DOHH2 (cell line): ENCODE measurements at regions not wholly inside any gene's neighbourhood (a gene's known extent, or its start where the extent isn't known, plus 50 kb on each side); places are given as distances from the start of the nearest gene placed in this dataset.

ENCODE experiments used
- H3F3A ChIP-seq: fragments of 200-600 bp; sonication (generic), shearing (Covaris generic); 2 replicates; pipeline ENCODE4 v1.6.0; 2016; ENCODE audit warnings: antibody characterized with exemption, mild to moderate bottlenecking; ENCODE audit not compliant: control insufficient read depth, insufficient read depth
- H3K27ac ChIP-seq: fragments of 200-600 bp; sonication (generic); 2 replicates; pipeline ENCODE4 v1.5.1; 2014; ENCODE audit warnings: low read depth, mild to moderate bottlenecking, low read length, moderate library complexity
- H3K27me3 ChIP-seq: fragments of 200-600 bp; sonication (generic); 2 replicates; pipeline ENCODE4 v1.6.1; 2014; ENCODE audit warnings: mild to moderate bottlenecking, low read length, mixed read lengths; ENCODE audit not compliant: control insufficient read depth
- H3K36me3 ChIP-seq: fragments of 200-600 bp; sonication (generic); 2 replicates; pipeline ENCODE4 v1.6.1; 2014; ENCODE audit warnings: mild to moderate bottlenecking, low read length, moderate library complexity, mixed read lengths; ENCODE audit not compliant: control insufficient read depth
- H3K4me1 ChIP-seq: fragments of 200-600 bp; sonication (generic); 2 replicates; pipeline ENCODE4 v1.6.1; 2014; ENCODE audit warnings: mild to moderate bottlenecking, low read length, mixed read lengths; ENCODE audit not compliant: control insufficient read depth
- H3K4me2 ChIP-seq: fragments of 200-600 bp; sonication (generic); 2 replicates; pipeline ENCODE4 v1.6.0; 2014; ENCODE audit warnings: mild to moderate bottlenecking, low read length, moderate library complexity
- H3K4me3 ChIP-seq: fragments of 200-600 bp; sonication (generic); 2 replicates; pipeline ENCODE4 v1.5.1; 2014; ENCODE audit warnings: mild to moderate bottlenecking, low read length, mixed read lengths
- H3K79me2 ChIP-seq: fragments of 200-600 bp; sonication (generic); 2 replicates; pipeline ENCODE4 v1.6.1; 2014; ENCODE audit warnings: mild to moderate bottlenecking, low read length, mixed read lengths; ENCODE audit not compliant: control insufficient read depth
- H3K9me2 ChIP-seq: fragments of 200-600 bp; sonication (generic); replicated peaks from 2 replicates; pipeline ENCODE4 v1.6.1; 2014; ENCODE audit warnings: mild to moderate bottlenecking, low read length, mixed read lengths; ENCODE audit not compliant: control insufficient read depth
- H3K9me3 ChIP-seq: fragments of 200-600 bp; sonication (generic); 2 replicates; pipeline ENCODE4 v1.6.1; 2014; ENCODE audit warnings: antibody characterized with exemption, low read length, mixed read lengths; ENCODE audit not compliant: control insufficient read depth, insufficient read depth
- H4K20me1 ChIP-seq: fragments of 200-600 bp; sonication (generic); 2 replicates; pipeline ENCODE4 v1.6.0; 2014; ENCODE audit warnings: low read depth, mild to moderate bottlenecking, antibody characterized with exemption, low read length, moderate library complexity; ENCODE audit not compliant: control insufficient read depth, insufficient read depth
- EZH2phosphoT487 ChIP-seq: fragments of 200-600 bp; sonication (generic); IDR thresholded peaks from 2 replicates; pipeline ENCODE4 v1.6.1; 2017; ENCODE audit warnings: borderline replicate concordance, mild to moderate bottlenecking, antibody characterized with exemption, low read length, moderate library complexity, mixed read lengths
- TF ChIP-seq, protein P1 (sequence below): fragments of 200-600 bp; sonication (generic); IDR thresholded peaks from one replicate; pipeline ENCODE4 v1.5.1; 2014; ENCODE audit warnings: antibody characterized with exemption, mild to moderate bottlenecking, low read depth, low read length; ENCODE audit not compliant: poor library complexity, severe bottlenecking

DNA sequence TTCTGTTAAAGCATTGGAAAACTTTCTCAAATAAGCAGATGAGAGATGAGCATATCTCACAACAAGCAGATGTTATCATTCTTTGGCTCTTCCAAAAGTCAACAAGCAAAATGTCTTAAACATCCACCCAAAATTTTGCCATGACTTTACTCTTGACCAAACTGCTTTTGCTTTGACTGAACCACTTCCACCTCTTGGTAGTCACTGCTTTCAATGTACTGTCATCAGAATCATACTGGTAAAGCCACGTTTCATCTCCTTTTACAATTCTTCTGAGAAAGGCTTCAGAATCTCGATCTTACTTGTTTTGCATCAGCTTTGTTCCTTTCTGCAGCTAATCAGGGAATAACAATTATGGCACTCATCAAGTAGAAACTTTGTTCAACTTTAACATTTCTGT lies 498.5 kb upstream of the GJE1 start:
- H3K27me3 ChIP-seq: no peaks in the 10 kb centered on the region

DNA sequence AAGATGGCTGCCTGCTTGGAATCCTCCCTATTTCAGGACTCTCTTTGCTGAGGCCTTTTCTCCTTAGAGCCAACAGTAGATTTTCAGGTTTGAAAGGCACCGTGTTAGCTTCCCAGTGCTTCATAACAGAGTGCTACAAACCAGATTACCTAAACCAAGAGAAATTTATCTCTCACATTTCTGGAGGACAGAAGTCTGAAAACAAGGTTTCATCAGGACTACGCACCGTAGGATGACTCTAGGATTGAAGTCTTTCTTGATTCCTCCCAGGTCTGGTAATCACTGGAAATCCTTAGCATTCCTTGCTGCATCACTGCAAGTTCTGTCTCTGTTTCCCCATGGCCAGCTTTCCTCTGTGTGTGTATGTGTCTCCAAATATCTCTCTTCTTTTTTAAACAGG lies 508.4 kb upstream of the GJE1 start:
- Histone ChIP-seq H4K20me1 (no peaks in the 10 kb centered on the region), H3K36me3 (no peaks in the 10 kb centered on the region), H3K4me3 (no peak overlapping the region), H3K27me3 (no peaks in the 10 kb centered on the region), H3F3A (no peaks in the 10 kb centered on the region), H3K4me1 (no peaks in the 10 kb centered on the region), H3K9me3 (no peaks in the 10 kb centered on the region), H3K79me2 (no peaks in the 10 kb centered on the region), H3K27ac (no peak overlapping the region), H3K9me2 (no peaks in the 10 kb centered on the region), H3K4me2 (no peak overlapping the region)
- TF ChIP-seq, protein P1, sequence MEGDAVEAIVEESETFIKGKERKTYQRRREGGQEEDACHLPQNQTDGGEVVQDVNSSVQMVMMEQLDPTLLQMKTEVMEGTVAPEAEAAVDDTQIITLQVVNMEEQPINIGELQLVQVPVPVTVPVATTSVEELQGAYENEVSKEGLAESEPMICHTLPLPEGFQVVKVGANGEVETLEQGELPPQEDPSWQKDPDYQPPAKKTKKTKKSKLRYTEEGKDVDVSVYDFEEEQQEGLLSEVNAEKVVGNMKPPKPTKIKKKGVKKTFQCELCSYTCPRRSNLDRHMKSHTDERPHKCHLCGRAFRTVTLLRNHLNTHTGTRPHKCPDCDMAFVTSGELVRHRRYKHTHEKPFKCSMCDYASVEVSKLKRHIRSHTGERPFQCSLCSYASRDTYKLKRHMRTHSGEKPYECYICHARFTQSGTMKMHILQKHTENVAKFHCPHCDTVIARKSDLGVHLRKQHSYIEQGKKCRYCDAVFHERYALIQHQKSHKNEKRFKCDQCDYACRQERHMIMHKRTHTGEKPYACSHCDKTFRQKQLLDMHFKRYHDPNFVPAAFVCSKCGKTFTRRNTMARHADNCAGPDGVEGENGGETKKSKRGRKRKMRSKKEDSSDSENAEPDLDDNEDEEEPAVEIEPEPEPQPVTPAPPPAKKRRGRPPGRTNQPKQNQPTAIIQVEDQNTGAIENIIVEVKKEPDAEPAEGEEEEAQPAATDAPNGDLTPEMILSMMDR: no peak
- TF ChIP-seq EZH2phosphoT487: no peak

More for the DNA sequence above, 498.5 kb upstream of the GJE1 start:
- no peaks in the 10 kb centered on the region for H3K79me2 ChIP-seq
- H3K9me2 ChIP-seq: no peaks in the 10 kb centered on the region
- no peak for TF ChIP-seq EZH2phosphoT487
- TF ChIP-seq, protein P1: no peak
- H3K4me3 ChIP-seq: no peak overlapping the region
- H3K4me1 ChIP-seq: no peaks in the 10 kb centered on the region
- H3F3A ChIP-seq: no peaks in the 10 kb centered on the region
- no peaks in the 10 kb centered on the region for H3K36me3 ChIP-seq
- no peaks in the 10 kb centered on the region for H4K20me1 ChIP-seq
- H3K4me2 ChIP-seq: no peak overlapping the region
- H3K27ac ChIP-seq: no peak overlapping the region
- no peaks in the 10 kb centered on the region for H3K9me3 ChIP-seq

DNA sequence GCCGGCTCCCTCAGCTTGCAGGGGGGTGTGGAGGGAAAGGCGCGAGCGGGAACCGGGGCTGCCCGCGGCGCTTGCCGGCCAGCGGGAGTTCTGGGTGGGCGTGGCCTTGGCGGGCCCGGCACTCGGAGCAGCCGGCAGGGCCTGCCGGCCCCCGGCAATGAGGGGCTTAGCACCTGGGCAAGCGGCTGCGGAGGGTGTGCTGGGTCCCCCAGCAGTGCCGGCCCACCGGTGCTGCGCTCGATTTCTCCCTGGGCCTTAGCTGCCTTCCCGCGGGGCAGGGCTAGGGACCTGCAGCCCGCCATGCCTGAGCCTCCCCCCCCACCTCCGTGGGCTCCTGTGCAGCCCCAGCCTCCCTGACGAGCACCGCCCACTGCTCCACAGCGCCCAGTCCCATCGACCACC lies 514.5 kb upstream of the GJE1 start:
- Histone ChIP-seq H3K9me3 (no peaks in the 10 kb centered on the region), H3K4me1 (no peaks in the 10 kb centered on the region), H3K4me3 (no peak overlapping the region), H3K27me3 (no peaks in the 10 kb centered on the region), H4K20me1 (no peaks in the 10 kb centered on the region), H3K36me3 (no peaks in the 10 kb centered on the region), H3K9me2 (no peaks in the 10 kb centered on the region), H3K27ac (no peak overlapping the region), H3K79me2 (no peaks in the 10 kb centered on the region), H3F3A (no peaks in the 10 kb centered on the region), H3K4me2 (no peak overlapping the region)
- TF ChIP-seq, protein P1: no peak
- no peak for TF ChIP-seq EZH2phosphoT487

DNA sequence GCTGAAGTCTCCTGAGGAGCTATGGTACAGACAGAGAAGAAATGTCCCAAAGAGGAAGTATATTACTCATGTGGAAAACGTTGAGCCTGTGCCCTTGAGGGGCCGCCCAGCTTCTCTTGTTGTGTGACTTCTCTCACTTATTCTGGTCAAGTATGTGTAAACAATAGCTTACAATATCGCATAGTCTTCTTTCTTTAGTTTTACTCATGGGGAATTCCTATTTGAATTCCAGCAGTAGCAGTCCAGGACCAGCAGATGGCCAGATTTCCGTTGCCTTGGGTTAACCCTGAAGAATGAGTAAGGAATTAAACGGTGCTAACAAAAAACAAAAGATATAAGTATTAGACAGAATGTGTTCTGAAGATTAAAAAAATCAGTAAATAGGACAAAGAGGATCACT lies 522.0 kb upstream of the GJE1 start:
- H3K4me2 ChIP-seq: no peak overlapping the region
- H4K20me1 ChIP-seq: no peaks in the 10 kb centered on the region
- no peaks in the 10 kb centered on the region for H3K9me2 ChIP-seq
- TF ChIP-seq, protein P1: no peak
- no peak for TF ChIP-seq EZH2phosphoT487
- no peak overlapping the region for H3K27ac ChIP-seq
- no peaks in the 10 kb centered on the region for H3K36me3 ChIP-seq
- H3K27me3 ChIP-seq: no peaks in the 10 kb centered on the region
- H3K4me3 ChIP-seq: no peak overlapping the region
- H3K9me3 ChIP-seq: no peaks in the 10 kb centered on the region
- no peaks in the 10 kb centered on the region for H3K4me1 ChIP-seq
- no peaks in the 10 kb centered on the region for H3K79me2 ChIP-seq
- no peaks in the 10 kb centered on the region for H3F3A ChIP-seq
